OCI-LY1 (cell line): ENCODE measurements at regions not wholly inside any gene's neighbourhood (a gene's known extent, or its start where the extent isn't known, plus 50 kb on each side); places are given as distances from the start of the nearest gene placed in this dataset.

Experiments used
- H2AFZ ChIP-seq: fragments of 200-600 bp; sonication (generic), shearing (Covaris generic); 2 replicates; pipeline ENCODE4 v1.6.0; 2014; ENCODE audit warnings: antibody characterized with exemption, mild to moderate bottlenecking, low read length
- H3F3A ChIP-seq: fragments of 200-600 bp; sonication (generic), shearing (Covaris generic); 2 replicates; pipeline ENCODE4 v1.6.0; 2014; ENCODE audit warnings: mild to moderate bottlenecking, antibody characterized with exemption, low read length, moderate library complexity; ENCODE audit not compliant: insufficient read depth
- H3K27ac ChIP-seq: fragments of 200-600 bp; sonication (generic); 2 replicates; pipeline ENCODE4 v1.5.1; 2014; ENCODE audit warnings: low read length, mixed run types, mild to moderate bottlenecking, low read depth; ENCODE audit not compliant: poor library complexity, severe bottlenecking
- H3K27me3 ChIP-seq: fragments of 200-600 bp; sonication (generic); 2 replicates; pipeline ENCODE4 v1.6.0; 2014; ENCODE audit warnings: antibody characterized with exemption, mild to moderate bottlenecking, low read length, moderate library complexity; ENCODE audit not compliant: insufficient read depth
- H3K36me3 ChIP-seq: fragments of 200-600 bp; sonication (generic); 2 replicates; pipeline ENCODE4 v1.6.1; 2014; ENCODE audit warnings: mild to moderate bottlenecking, antibody characterized with exemption, low read length, moderate library complexity, mixed read lengths; ENCODE audit not compliant: insufficient read depth
- H3K4me1 ChIP-seq: fragments of 200-600 bp; sonication (generic); 2 replicates; pipeline ENCODE4 v1.5.1; 2014; ENCODE audit warnings: mild to moderate bottlenecking, low read length, moderate library complexity; ENCODE audit not compliant: insufficient read depth, severe bottlenecking
- H3K4me2 ChIP-seq: fragments of 200-600 bp; sonication (generic), shearing (Covaris generic); 2 replicates; pipeline ENCODE4 v1.6.1; 2014; ENCODE audit warnings: low read length
- H3K4me3 ChIP-seq: fragments of 200-600 bp; sonication (generic); 2 replicates; pipeline ENCODE4 v1.5.1; 2014; ENCODE audit warnings: low read length, low read depth, mild to moderate bottlenecking, mixed read lengths; ENCODE audit not compliant: poor library complexity, severe bottlenecking
- H3K79me2 ChIP-seq: fragments of 200-600 bp; shearing (Covaris generic); 2 replicates; pipeline ENCODE4 v1.6.1; 2016; ENCODE audit warnings: mixed run types, low read length, mixed read lengths; ENCODE audit not compliant: insufficient read depth
- H3K9ac ChIP-seq: fragments of 200-600 bp; sonication (generic), shearing (Covaris generic); 2 replicates; pipeline ENCODE4 v1.6.1; 2014; ENCODE audit warnings: mild to moderate bottlenecking, low read length, mixed read lengths
- H3K9me2 ChIP-seq: fragments of 200-600 bp; sonication (generic), shearing (Covaris generic); 2 replicates; pipeline ENCODE4 v1.6.1; 2014; ENCODE audit warnings: low read depth, mild to moderate bottlenecking, low read length, mixed read lengths
- H3K9me3 ChIP-seq: fragments of 200-600 bp; shearing (Covaris generic); 2 replicates; pipeline ENCODE4 v1.6.1; 2014; ENCODE audit warnings: low read length, mixed read lengths
- H4K20me1 ChIP-seq: fragments of 200-600 bp; sonication (generic), shearing (Covaris generic); 2 replicates; pipeline ENCODE4 v1.6.0; 2016; ENCODE audit warnings: mild to moderate bottlenecking, low read length; ENCODE audit not compliant: insufficient read depth
- CTCF ChIP-seq: fragments of 200-600 bp; sonication (generic), shearing (Covaris generic); IDR thresholded peaks from 2 replicates; pipeline ENCODE4 v1.5.1; 2017; ENCODE audit warnings: mild to moderate bottlenecking, antibody characterized with exemption, low read length, moderate library complexity, mixed read lengths
- EZH2 ChIP-seq: fragments of 200-600 bp; sonication (generic), shearing (Covaris generic); IDR thresholded peaks from 2 replicates; pipeline ENCODE4 v1.8.0; 2017; ENCODE audit warnings: borderline replicate concordance, mixed run types, mild to moderate bottlenecking, antibody characterized with exemption, low read length, moderate library complexity, mixed read lengths

GRCh38 chr21:15130751-15131150 lies 66.0 kb upstream of the NRIP1 start:
- H3K9me3 ChIP-seq = no peaks in the 10 kb centered on the region
- no peaks in the 10 kb centered on the region for H3F3A ChIP-seq
- no peaks in the 10 kb centered on the region for H3K79me2 ChIP-seq
- no peak overlapping the region for H2AFZ ChIP-seq
- H3K36me3 ChIP-seq = no peaks in the 10 kb centered on the region
- no peaks in the 10 kb centered on the region for H4K20me1 ChIP-seq
- H3K4me3 ChIP-seq = no peak overlapping the region
- TF ChIP-seq CTCF (no peak), EZH2 (no peak)
- H3K27ac ChIP-seq = no peak overlapping the region
- H3K9me2 ChIP-seq = no peaks in the 10 kb centered on the region
- H3K4me1 ChIP-seq = no peaks in the 10 kb centered on the region
- H3K9ac ChIP-seq = no peak overlapping the region
- no peak overlapping the region for H3K4me2 ChIP-seq
- no peaks in the 10 kb centered on the region for H3K27me3 ChIP-seq

- H3K9me2 ChIP-seq = no peaks in the 10 kb centered on the region
- H3K79me2 ChIP-seq = no peaks in the 10 kb centered on the region
- no peaks in the 10 kb centered on the region for H3K27me3 ChIP-seq
- H4K20me1 ChIP-seq = no peaks in the 10 kb centered on the region
- no peak overlapping the region for H3K27ac ChIP-seq
- H3K9me3 ChIP-seq = no peaks in the 10 kb centered on the region
- TF ChIP-seq CTCF = no peak
- no peak for TF ChIP-seq EZH2
- H3K4me1 ChIP-seq = no peaks in the 10 kb centered on the region
- H3F3A ChIP-seq = no peaks in the 10 kb centered on the region
- H3K4me2 ChIP-seq = no peak overlapping the region
- no peak overlapping the region for H2AFZ ChIP-seq
- H3K9ac ChIP-seq = no peak overlapping the region
- no peak overlapping the region for H3K4me3 ChIP-seq
- no peaks in the 10 kb centered on the region for H3K36me3 ChIP-seq
These were observed 68.0 kb upstream of the NRIP1 start for GRCh38 chr21:15132781-15133180.

GRCh38 chr21:15134701-15135470 lies 70.1 kb upstream of the NRIP1 start:
- Histone ChIP-seq H3K27ac (no peak overlapping the region), H3F3A (no peaks in the 10 kb centered on the region), H3K9ac (no peak overlapping the region), H3K27me3 (no peaks in the 10 kb centered on the region), H3K36me3 (no peaks in the 10 kb centered on the region), H3K4me2 (no peak overlapping the region), H3K4me3 (no peak overlapping the region), H4K20me1 (no peaks in the 10 kb centered on the region), H2AFZ (no peak overlapping the region), H3K79me2 (no peaks in the 10 kb centered on the region), H3K9me3 (no peaks in the 10 kb centered on the region), H3K9me2 (no peaks in the 10 kb centered on the region), H3K4me1 (no peaks in the 10 kb centered on the region)
- TF ChIP-seq CTCF (no peak), EZH2 (no peak)
